ENCODE measurements at regions not wholly inside any gene's neighbourhood (a gene's known extent, or its start where the extent isn't known, plus 50 kb on each side); places are given as distances from the start of the nearest gene placed in this dataset.
A peak's percentile ranks its signal among the peaks of the same experiment; 100 is the strongest.

GRCh38 chr10:6338361-6338760 lies 135.6 kb downstream of the PFKFB3 start:
- Histone ChIP-seq H3K27ac (ENCODE audit: low read depth in 2 of 2, low read length in 1 of 2) (no peak overlapping the region), H3K4me3 (ENCODE audit: low read depth in 1 of 2, low read length in 2 of 2) (no peak overlapping the region), H3K4me1 (ENCODE audit: control insufficient read depth in 2 of 2, insufficient read depth in 2 of 2, low read length in 1 of 2) (no peaks in the 10 kb centered on the region), H3K36me3 (ENCODE audit: control insufficient read depth in 2 of 2, insufficient read depth in 2 of 2, low read length in 1 of 2) (no peaks in the 10 kb centered on the region), H3K27me3 (ENCODE audit: control insufficient read depth in 1 of 2, insufficient read depth in 2 of 2, low read length in 2 of 2) (no peaks in the 10 kb centered on the region), H3K9me3 (ENCODE audit: control insufficient read depth in 2 of 2, insufficient read depth in 1 of 2, low read depth in 1 of 2, low read length in 1 of 2) (no peaks in the 10 kb centered on the region)
- 82 to 90% methylated on average over 7 of the region's 7 CpGs for WGBS, 2 donors

- no peak overlapping the region for H3K4me3 ChIP-seq (ENCODE audit: low read depth in 1 of 2, low read length in 2 of 2)
- no peak overlapping the region for H3K27ac ChIP-seq (ENCODE audit: low read depth in 2 of 2, low read length in 1 of 2)
- H3K27me3 ChIP-seq (ENCODE audit: control insufficient read depth in 1 of 2, insufficient read depth in 2 of 2, low read length in 2 of 2) = no peaks in the 10 kb centered on the region
- H3K4me1 ChIP-seq (ENCODE audit: control insufficient read depth in 2 of 2, insufficient read depth in 2 of 2, low read length in 1 of 2) = no peaks in the 10 kb centered on the region
- no peaks in the 10 kb centered on the region for H3K36me3 ChIP-seq (ENCODE audit: control insufficient read depth in 2 of 2, insufficient read depth in 2 of 2, low read length in 1 of 2)
- no peaks in the 10 kb centered on the region for H3K9me3 ChIP-seq (ENCODE audit: control insufficient read depth in 2 of 2, insufficient read depth in 1 of 2, low read depth in 1 of 2, low read length in 1 of 2)
- WGBS, 2 donors = 85 to 86% methylated on average over 5 of the region's 5 CpGs
Measured at GRCh38 chr10:6339891-6340290, 137.2 kb downstream of the PFKFB3 start.

- H3K36me3 ChIP-seq (ENCODE audit: control insufficient read depth in 2 of 2, insufficient read depth in 2 of 2, low read length in 1 of 2) = no peaks in the 10 kb centered on the region
- H3K27me3 ChIP-seq (ENCODE audit: control insufficient read depth in 1 of 2, insufficient read depth in 2 of 2, low read length in 2 of 2) = no peaks in the 10 kb centered on the region
- WGBS, 2 donors = 67 to 69% methylated on average over 10 of the region's 10 CpGs
- no peaks in the 10 kb centered on the region for H3K4me1 ChIP-seq (ENCODE audit: control insufficient read depth in 2 of 2, insufficient read depth in 2 of 2, low read length in 1 of 2)
- H3K4me3 ChIP-seq (ENCODE audit: low read depth in 1 of 2, low read length in 2 of 2) = no peak overlapping the region
- no peak overlapping the region for H3K27ac ChIP-seq (ENCODE audit: low read depth in 2 of 2, low read length in 1 of 2)
- no peaks in the 10 kb centered on the region for H3K9me3 ChIP-seq (ENCODE audit: control insufficient read depth in 2 of 2, insufficient read depth in 1 of 2, low read depth in 1 of 2, low read length in 1 of 2)
Measured at GRCh38 chr10:6342096-6342685, 139.5 kb downstream of the PFKFB3 start.

GRCh38 chr10:6343305-6344010 lies 140.7 kb downstream of the PFKFB3 start:
- Histone ChIP-seq H3K4me3 (ENCODE audit: low read depth in 1 of 2, low read length in 2 of 2) (no peak overlapping the region), H3K4me1 (ENCODE audit: control insufficient read depth in 2 of 2, insufficient read depth in 2 of 2, low read length in 1 of 2) (no peaks in the 10 kb centered on the region), H3K36me3 (ENCODE audit: control insufficient read depth in 2 of 2, insufficient read depth in 2 of 2, low read length in 1 of 2) (no peaks in the 10 kb centered on the region), H3K27me3 (ENCODE audit: control insufficient read depth in 1 of 2, insufficient read depth in 2 of 2, low read length in 2 of 2) (no peaks in the 10 kb centered on the region), H3K9me3 (ENCODE audit: control insufficient read depth in 2 of 2, insufficient read depth in 1 of 2, low read depth in 1 of 2, low read length in 1 of 2) (no peaks in the 10 kb centered on the region), H3K27ac (ENCODE audit: low read depth in 2 of 2, low read length in 1 of 2) (no peak overlapping the region)
- 76 to 79% methylated on average over 7 of the region's 7 CpGs for WGBS, 2 donors

GRCh38 chr10:6345404-6345803 lies 142.7 kb downstream of the PFKFB3 start:
- WGBS, 2 donors = 91% methylated on average over 1 of the region's 1 CpG
- H3K4me1 ChIP-seq (ENCODE audit: control insufficient read depth in 2 of 2, insufficient read depth in 2 of 2, low read length in 1 of 2) = no peaks in the 10 kb centered on the region

GRCh38 chr10:6346631-6347030 lies 143.9 kb downstream of the PFKFB3 start:
- H3K4me1 ChIP-seq (ENCODE audit: control insufficient read depth in 2 of 2, insufficient read depth in 2 of 2, low read length in 1 of 2) = no peaks in the 10 kb centered on the region
- no peak overlapping the region for H3K27ac ChIP-seq (ENCODE audit: low read depth in 2 of 2, low read length in 1 of 2)
- no peaks in the 10 kb centered on the region for H3K36me3 ChIP-seq (ENCODE audit: control insufficient read depth in 2 of 2, insufficient read depth in 2 of 2, low read length in 1 of 2)
- H3K4me3 ChIP-seq (ENCODE audit: low read depth in 1 of 2, low read length in 2 of 2) = no peak overlapping the region
- WGBS, 2 donors = 93 to 95% methylated on average over 2 of the region's 2 CpGs
- no peaks in the 10 kb centered on the region for H3K9me3 ChIP-seq (ENCODE audit: control insufficient read depth in 2 of 2, insufficient read depth in 1 of 2, low read depth in 1 of 2, low read length in 1 of 2)
- no peaks in the 10 kb centered on the region for H3K27me3 ChIP-seq (ENCODE audit: control insufficient read depth in 1 of 2, insufficient read depth in 2 of 2, low read length in 2 of 2)

More at GRCh38 chr10:6345404-6345803, 142.7 kb downstream of the PFKFB3 start:
- no peak overlapping the region for H3K4me3 ChIP-seq (ENCODE audit: low read depth in 1 of 2, low read length in 2 of 2)
- no peaks in the 10 kb centered on the region for H3K27me3 ChIP-seq (ENCODE audit: control insufficient read depth in 1 of 2, insufficient read depth in 2 of 2, low read length in 2 of 2)
- H3K9me3 ChIP-seq (ENCODE audit: control insufficient read depth in 2 of 2, insufficient read depth in 1 of 2, low read depth in 1 of 2, low read length in 1 of 2) = no peaks in the 10 kb centered on the region
- H3K27ac ChIP-seq (ENCODE audit: low read depth in 2 of 2, low read length in 1 of 2) = no peak overlapping the region
- no peaks in the 10 kb centered on the region for H3K36me3 ChIP-seq (ENCODE audit: control insufficient read depth in 2 of 2, insufficient read depth in 2 of 2, low read length in 1 of 2)

GRCh38 chr10:6347391-6347951 lies 144.7 kb downstream of the PFKFB3 start:
- WGBS, 2 donors = 57 to 63% methylated on average over 13 of the region's 13 CpGs
- Histone ChIP-seq H3K9me3 (ENCODE audit: control insufficient read depth in 2 of 2, insufficient read depth in 1 of 2, low read depth in 1 of 2, low read length in 1 of 2) (no peaks in the 10 kb centered on the region), H3K4me3 (ENCODE audit: low read depth in 1 of 2, low read length in 2 of 2) (no peak overlapping the region), H3K4me1 (ENCODE audit: control insufficient read depth in 2 of 2, insufficient read depth in 2 of 2, low read length in 1 of 2) (no peaks in the 10 kb centered on the region), H3K27me3 (ENCODE audit: control insufficient read depth in 1 of 2, insufficient read depth in 2 of 2, low read length in 2 of 2) (no peaks in the 10 kb centered on the region), H3K36me3 (ENCODE audit: control insufficient read depth in 2 of 2, insufficient read depth in 2 of 2, low read length in 1 of 2) (no peaks in the 10 kb centered on the region), H3K27ac (ENCODE audit: low read depth in 2 of 2, low read length in 1 of 2) (no peak overlapping the region)

GRCh38 chr10:6348096-6348874 lies 145.6 kb downstream of the PFKFB3 start:
- no peak overlapping the region for H3K4me3 ChIP-seq (ENCODE audit: low read depth in 1 of 2, low read length in 2 of 2)
- no peaks in the 10 kb centered on the region for H3K4me1 ChIP-seq (ENCODE audit: control insufficient read depth in 2 of 2, insufficient read depth in 2 of 2, low read length in 1 of 2)
- 52 to 53% methylated on average over 16 of the region's 16 CpGs for WGBS, 2 donors
- no peaks in the 10 kb centered on the region for H3K9me3 ChIP-seq (ENCODE audit: control insufficient read depth in 2 of 2, insufficient read depth in 1 of 2, low read depth in 1 of 2, low read length in 1 of 2)
- H3K36me3 ChIP-seq (ENCODE audit: control insufficient read depth in 2 of 2, insufficient read depth in 2 of 2, low read length in 1 of 2) = no peaks in the 10 kb centered on the region
- peak overlapping the region in 1 of 2 donors; percentile 27 for H3K27ac ChIP-seq (ENCODE audit: low read depth in 2 of 2, low read length in 1 of 2)
- H3K27me3 ChIP-seq (ENCODE audit: control insufficient read depth in 1 of 2, insufficient read depth in 2 of 2, low read length in 2 of 2) = no peaks in the 10 kb centered on the region

GRCh38 chr10:6349846-6350535 lies 147.3 kb downstream of the PFKFB3 start:
- H3K4me1 ChIP-seq (ENCODE audit: control insufficient read depth in 2 of 2, insufficient read depth in 2 of 2, low read length in 1 of 2) = no peaks in the 10 kb centered on the region
- H3K27me3 ChIP-seq (ENCODE audit: control insufficient read depth in 1 of 2, insufficient read depth in 2 of 2, low read length in 2 of 2) = no peaks in the 10 kb centered on the region
- no peak overlapping the region for H3K4me3 ChIP-seq (ENCODE audit: low read depth in 1 of 2, low read length in 2 of 2)
- H3K27ac ChIP-seq (ENCODE audit: low read depth in 2 of 2, low read length in 1 of 2) = no peak overlapping the region
- no peaks in the 10 kb centered on the region for H3K36me3 ChIP-seq (ENCODE audit: control insufficient read depth in 2 of 2, insufficient read depth in 2 of 2, low read length in 1 of 2)
- H3K9me3 ChIP-seq (ENCODE audit: control insufficient read depth in 2 of 2, insufficient read depth in 1 of 2, low read depth in 1 of 2, low read length in 1 of 2) = no peaks in the 10 kb centered on the region
- 92 to 96% methylated on average over 8 of the region's 8 CpGs for WGBS, 2 donors
